Upper lobe of left lung (tissue), 6 donors: ENCODE measurements at regions not wholly inside any gene's neighbourhood (a gene's known extent, or its start where the extent isn't known, plus 50 kb on each side); places are given as distances from the start of the nearest gene placed in this dataset.
A peak's percentile ranks its signal among the peaks of the same experiment; 100 is the strongest.

ENCODE experiments used
- ATAC-seq, 2 donors: fragments of 200-7000 bp; cut with Tn5 transposase; one replicate each; pipeline ENCODE4 v1.9.1; 2022; ENCODE audit warnings: mild to moderate bottlenecking in 2 of 2, moderate library complexity in 2 of 2; ENCODE audit not compliant: low FRiP score in 2 of 2
- DNase-seq, 2 donors: peaks; one replicate each; pipeline ENCODE4 v3.0.0-alpha.2; 2019 to 2020
- H3K27ac ChIP-seq, 4 donors: fragments of 200-600 bp; sonication (generic); one replicate each; pipeline ENCODE4 v1.5.1; 2016 to 2019
- H3K27me3 ChIP-seq, 4 donors: fragments of 200-600 bp; sonication (generic); one replicate each; pipeline ENCODE4 v1.5.1; 2017 to 2019
- H3K36me3 ChIP-seq, 4 donors: fragments of 200-600 bp; sonication (generic); one replicate each; pipeline ENCODE4 v1.5.1; 2016 to 2019
- H3K4me1 ChIP-seq, 4 donors: fragments of 200-600 bp; sonication (generic); one replicate each; pipeline ENCODE4 v1.5.1; 2018 to 2019
- H3K4me3 ChIP-seq, 4 donors: fragments of 200-600 bp; sonication (generic); one replicate each; pipeline ENCODE4 v1.5.1; 2017 to 2019; ENCODE audit warnings: mild to moderate bottlenecking in 2 of 4, moderate library complexity in 1 of 4
- H3K9me3 ChIP-seq, 4 donors: fragments of 200-600 bp; sonication (generic); one replicate each; pipeline ENCODE4 v1.5.1; 2018 to 2019
- CTCF ChIP-seq, 6 experiments: fragments of 450-650 bp in 4 of 6; fragments of 200-600 bp in 2 of 6; sonication (generic) in 2 of 6; IDR thresholded peaks; one replicate each; pipeline ENCODE4 v1.5.1; 2016 to 2019; ENCODE audit warnings: antibody characterized with exemption in 6 of 6
- EP300 ChIP-seq, 4 donors: sonication (generic); formaldehyde crosslinking; IDR thresholded peaks; one replicate each; pipeline ENCODE4 v1.5.1; 2017; ENCODE audit warnings: antibody characterized with exemption in 4 of 4, control low read depth in 2 of 4
- POLR2A ChIP-seq, 4 donors: fragments of 450-650 bp; IDR thresholded peaks; one replicate each; pipeline ENCODE4 v1.5.1; 2016 to 2017; ENCODE audit warnings: antibody characterized with exemption in 4 of 4, mild to moderate bottlenecking in 2 of 4
- POLR2AphosphoS5 ChIP-seq, 2 donors: sonication (generic); formaldehyde crosslinking; IDR thresholded peaks; one replicate each; pipeline ENCODE4 v1.5.1; 2017; ENCODE audit warnings: antibody characterized with exemption in 2 of 2
- WGBS, 2 donors: methylation state at CpG; one replicate each; pipeline ENCODE4 v1.1.5; 2017 to 2018; 5-methylcytosine and 5-hydroxymethylcytosine counted together
- donor health status: DM: no; HTN: no; CAD: no; lungs with moderate emphysema.
- donor health status: DM: no; HTN: yes; CAD: no; lungs with severe emphysema.

- H3K27ac ChIP-seq, result no peak overlapping the region
- ATAC-seq (no peak), DNase-seq (no peak)
- no peak for TF ChIP-seq EP300 (IDR thresholded peaks at IDR 0.05)
- TF ChIP-seq POLR2A (IDR thresholded peaks at IDR 0.05), result no peak
- no peak for TF ChIP-seq POLR2AphosphoS5 (IDR thresholded peaks at IDR 0.05)
- TF ChIP-seq CTCF (IDR thresholded peaks at IDR 0.05), result no peak
- no peak overlapping the region for H3K4me3 ChIP-seq
- H3K27me3 ChIP-seq, result no peaks in the 10 kb centered on the region
- no peaks in the 10 kb centered on the region for H3K9me3 ChIP-seq
- no peaks in the 10 kb centered on the region for H3K36me3 ChIP-seq
- WGBS, 2 donors, result 28 to 51% methylated on average over 2 of the region's 2 CpGs
- H3K4me1 ChIP-seq, result no peaks in the 10 kb centered on the region
Observed at GRCh38 chr18:28485918-28486317, 309.0 kb upstream of the CDH2 start.

GRCh38 chr18:28485210-28485801 is 308.4 kb upstream of the CDH2 start:
- Histone ChIP-seq H3K36me3 (no peaks in the 10 kb centered on the region), H3K9me3 (no peaks in the 10 kb centered on the region), H3K27me3 (no peaks in the 10 kb centered on the region), H3K4me3 (no peak overlapping the region), H3K27ac (no peak overlapping the region), H3K4me1 (no peaks in the 10 kb centered on the region)
- no peak for DNase-seq
- TF ChIP-seq EP300 (IDR thresholded peaks at IDR 0.05), result no peak
- no peak for ATAC-seq

- DNase-seq (no peak), ATAC-seq (no peak)
- TF ChIP-seq CTCF (IDR thresholded peaks at IDR 0.05) (no peak), POLR2A (IDR thresholded peaks at IDR 0.05) (no peak), EP300 (IDR thresholded peaks at IDR 0.05) (no peak), POLR2AphosphoS5 (IDR thresholded peaks at IDR 0.05) (no peak)
- H3K9me3 ChIP-seq, result peaks cover 0 to 14% (median 1%) of the 10 kb centered on the region in 4 donors
- no peaks in the 10 kb centered on the region for H3K36me3 ChIP-seq
- WGBS, 2 donors, result 74 to 91% methylated on average over 1 of the region's 1 CpG
- no peak overlapping the region for H3K27ac ChIP-seq
- no peaks in the 10 kb centered on the region for H3K27me3 ChIP-seq
- no peaks in the 10 kb centered on the region for H3K4me1 ChIP-seq
- H3K4me3 ChIP-seq, result no peak overlapping the region
Observed at GRCh38 chr18:28478531-28478930, 301.6 kb upstream of the CDH2 start.

- TF ChIP-seq POLR2A (IDR thresholded peaks at IDR 0.05), result no peak
- no peak for TF ChIP-seq CTCF (IDR thresholded peaks at IDR 0.05)
- TF ChIP-seq POLR2AphosphoS5 (IDR thresholded peaks at IDR 0.05), result no peak
- no peak for TF ChIP-seq EP300 (IDR thresholded peaks at IDR 0.05)
- Histone ChIP-seq H3K9me3 (peaks cover 0 to 18% (median 1%) of the 10 kb centered on the region in 4 donors), H3K4me3 (no peak overlapping the region), H3K27ac (no peak overlapping the region), H3K36me3 (no peaks in the 10 kb centered on the region), H3K27me3 (no peaks in the 10 kb centered on the region), H3K4me1 (no peaks in the 10 kb centered on the region)
- DNase-seq (no peak), ATAC-seq (no peak)
- WGBS, 2 donors, result 81 to 93% methylated on average over 2 of the region's 2 CpGs
Observed at GRCh38 chr18:28476302-28476701, 299.4 kb upstream of the CDH2 start.

GRCh38 chr18:28469946-28470345 is 293.0 kb upstream of the CDH2 start:
- Histone ChIP-seq H3K27me3 (no peaks in the 10 kb centered on the region), H3K4me3 (no peak overlapping the region), H3K27ac (no peak overlapping the region), H3K4me1 (no peaks in the 10 kb centered on the region), H3K9me3 (peaks cover 0 to 9% (median 0%) of the 10 kb centered on the region in 4 donors), H3K36me3 (no peaks in the 10 kb centered on the region)
- TF ChIP-seq POLR2AphosphoS5 (IDR thresholded peaks at IDR 0.05), result no peak
- no peak for TF ChIP-seq POLR2A (IDR thresholded peaks at IDR 0.05)
- peak in 1 of 4 donors; percentile 35 for TF ChIP-seq EP300 (IDR thresholded peaks at IDR 0.05)
- 32 to 43% methylated on average over 2 of the region's 2 CpGs for WGBS, 2 donors
- peak; percentile 28 to 55 for ATAC-seq
- peak in 1 of 2 donors; percentile 34 for DNase-seq

- Histone ChIP-seq H3K9me3 (peaks cover 0 to 8% (median 0%) of the 10 kb centered on the region in 4 donors), H3K4me1 (no peaks in the 10 kb centered on the region), H3K4me3 (no peak overlapping the region), H3K27me3 (no peaks in the 10 kb centered on the region), H3K27ac (no peak overlapping the region), H3K36me3 (no peaks in the 10 kb centered on the region)
- ATAC-seq (no peak), DNase-seq (no peak)
- 26 to 45% methylated on average over 1 of the region's 1 CpG for WGBS, 2 donors
- TF ChIP-seq CTCF (IDR thresholded peaks at IDR 0.05), result no peak
- TF ChIP-seq EP300 (IDR thresholded peaks at IDR 0.05), result no peak
- TF ChIP-seq POLR2AphosphoS5 (IDR thresholded peaks at IDR 0.05), result no peak
- no peak for TF ChIP-seq POLR2A (IDR thresholded peaks at IDR 0.05)
Observed at GRCh38 chr18:28468901-28469300, 292.0 kb upstream of the CDH2 start.
